OCI-LY3 (cell line): ENCODE measurements at regions not wholly inside any gene's neighbourhood (a gene's known extent, or its start where the extent isn't known, plus 50 kb on each side); places are given as distances from the start of the nearest gene placed in this dataset.

Experiments used
- EZH2phosphoT487 ChIP-seq: fragments of 200-600 bp; shearing (Covaris generic); IDR thresholded peaks from 2 replicates; pipeline ENCODE4 v1.6.1; 2018; ENCODE audit warnings: antibody characterized with exemption, mixed run types, low read depth
- TF ChIP-seq, protein P1 (sequence below): fragments of 200-600, 300-600 bp; sonication (generic); IDR thresholded peaks from 2 replicates; pipeline ENCODE4 v1.5.1; 2014; ENCODE audit warnings: antibody characterized with exemption, low read length, low read depth

DNA sequence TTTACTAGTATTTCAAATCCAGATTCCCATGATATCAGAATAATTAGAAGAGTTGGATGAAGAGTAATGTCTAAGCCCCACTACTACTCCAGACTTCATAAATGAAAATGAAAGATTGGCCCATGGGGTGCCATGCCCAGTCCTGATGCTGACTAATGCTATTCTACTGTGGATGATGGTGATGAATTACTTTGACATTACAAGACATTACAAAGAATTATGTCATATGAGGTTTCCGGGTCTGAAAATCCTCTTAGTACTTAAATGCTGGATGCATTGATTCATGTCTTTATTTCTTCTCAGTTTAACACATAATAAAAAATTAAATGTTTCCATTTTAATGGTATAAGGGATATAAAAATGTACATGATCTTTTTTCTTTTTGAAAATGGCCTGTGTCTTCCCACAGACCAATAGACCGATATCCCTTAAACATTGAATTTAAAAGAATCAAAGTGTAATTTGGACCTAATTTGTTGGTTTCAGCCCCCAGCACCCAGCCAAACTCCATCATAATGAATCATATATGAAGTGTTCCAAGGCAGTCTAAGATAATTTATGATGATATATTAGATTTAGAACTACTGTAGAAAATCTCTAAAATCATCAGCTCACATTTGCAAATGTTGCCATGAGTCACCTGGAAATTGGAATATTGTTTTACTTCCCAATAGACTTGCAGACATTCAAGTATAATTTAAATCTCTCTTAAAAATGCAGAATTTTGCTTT is 223.6 kb upstream of the SGCD start:
- TF ChIP-seq EZH2phosphoT487: no peak
- TF ChIP-seq, protein P1, sequence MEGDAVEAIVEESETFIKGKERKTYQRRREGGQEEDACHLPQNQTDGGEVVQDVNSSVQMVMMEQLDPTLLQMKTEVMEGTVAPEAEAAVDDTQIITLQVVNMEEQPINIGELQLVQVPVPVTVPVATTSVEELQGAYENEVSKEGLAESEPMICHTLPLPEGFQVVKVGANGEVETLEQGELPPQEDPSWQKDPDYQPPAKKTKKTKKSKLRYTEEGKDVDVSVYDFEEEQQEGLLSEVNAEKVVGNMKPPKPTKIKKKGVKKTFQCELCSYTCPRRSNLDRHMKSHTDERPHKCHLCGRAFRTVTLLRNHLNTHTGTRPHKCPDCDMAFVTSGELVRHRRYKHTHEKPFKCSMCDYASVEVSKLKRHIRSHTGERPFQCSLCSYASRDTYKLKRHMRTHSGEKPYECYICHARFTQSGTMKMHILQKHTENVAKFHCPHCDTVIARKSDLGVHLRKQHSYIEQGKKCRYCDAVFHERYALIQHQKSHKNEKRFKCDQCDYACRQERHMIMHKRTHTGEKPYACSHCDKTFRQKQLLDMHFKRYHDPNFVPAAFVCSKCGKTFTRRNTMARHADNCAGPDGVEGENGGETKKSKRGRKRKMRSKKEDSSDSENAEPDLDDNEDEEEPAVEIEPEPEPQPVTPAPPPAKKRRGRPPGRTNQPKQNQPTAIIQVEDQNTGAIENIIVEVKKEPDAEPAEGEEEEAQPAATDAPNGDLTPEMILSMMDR: no peak
